IMR-90 (cell line): ENCODE measurements at regions not wholly inside any gene's neighbourhood (a gene's known extent, or its start where the extent isn't known, plus 50 kb on each side); places are given as distances from the start of the nearest gene placed in this dataset.

ENCODE experiments used
- ATAC-seq: fragments of 200-7000 bp; cut with Tn5 transposase; 2 replicates; pipeline ENCODE4 v1.9.1; 2020; ENCODE audit warnings: low read depth, mild to moderate bottlenecking, moderate library complexity
- BruUV-seq: library from RNA; stranded (reverse); fragments of 400-500 nt; replicated peaks from 2 replicates; lab custom pipeline; 2021; lab: Mats Ljungman, UMichigan
- CTCF ChIA-PET: fragments of 300-600 bp; formaldehyde crosslinking; extraction: SDS; loops from one replicate; lab custom pipeline; 2021; ENCODE audit warnings: antibody characterized with exemption; lab: Yijun Ruan, JAX
- POLR2A ChIA-PET: fragments of 300-600 bp; sonication (Branson Sonifier 250); formaldehyde crosslinking; loops from one replicate; lab custom pipeline; 2022; ENCODE audit warnings: antibody characterized with exemption; ENCODE audit not compliant: unreplicated experiment; lab: Charles Lee
- DNase-seq: peaks from one replicate; pipeline ENCODE4 v3.0.0; 2013
- H2AFZ ChIP-seq: replicated peaks from 2 replicates; pipeline ENCODE3; 2013; ENCODE audit warnings: low read length, mild to moderate bottlenecking; ENCODE audit not compliant: poor library complexity
- H2AK5ac ChIP-seq: 2 replicates; pipeline ENCODE4 v1.6.1; 2013; ENCODE audit warnings: low read depth, low read length, inconsistent platforms
- H2AK9ac ChIP-seq: replicated peaks from 2 replicates; pipeline ENCODE3; 2013; ENCODE audit warnings: mild to moderate bottlenecking, low read depth, low read length, moderate library complexity; ENCODE audit not compliant: poor library complexity
- H2BK120ac ChIP-seq: 2 replicates; pipeline ENCODE4 v1.6.1; 2013; ENCODE audit warnings: low read depth, low read length, inconsistent platforms
- H2BK15ac ChIP-seq: 3 replicates; pipeline ENCODE4 v1.6.1; 2013; ENCODE audit warnings: low read depth, low read length, inconsistent platforms
- H2BK20ac ChIP-seq: 2 replicates; pipeline ENCODE4 v1.6.1; 2013; ENCODE audit warnings: low read depth, mild to moderate bottlenecking, inconsistent platforms, low read length, moderate library complexity
- H2BK5ac ChIP-seq: 2 replicates; pipeline ENCODE4 v1.6.1; 2013; ENCODE audit warnings: mild to moderate bottlenecking, low read depth, low read length, inconsistent platforms; ENCODE audit not compliant: poor library complexity, severe bottlenecking
- H3K14ac ChIP-seq: replicated peaks from 2 replicates; pipeline ENCODE4 v1.6.1; 2013; ENCODE audit warnings: low read depth, low read length, inconsistent platforms
- H3K18ac ChIP-seq: 2 replicates; pipeline ENCODE4 v1.6.1; 2013; ENCODE audit warnings: low read depth, low read length, control low read depth
- H3K23ac ChIP-seq: 2 replicates; pipeline ENCODE4 v1.6.1; 2013; ENCODE audit warnings: low read depth, low read length, inconsistent platforms
- H3K27ac ChIP-seq: 2 replicates; pipeline ENCODE4 v1.5.1; 2013; ENCODE audit warnings: mild to moderate bottlenecking, control low read depth, low read length; ENCODE audit not compliant: insufficient read depth
- H3K27me3 ChIP-seq: 2 replicates; pipeline ENCODE4 v1.6.1; 2013; ENCODE audit warnings: low read length; ENCODE audit not compliant: control insufficient read depth, insufficient read depth
- H3K36me3 ChIP-seq: 2 replicates; pipeline ENCODE4 v1.6.1; 2013; ENCODE audit warnings: low read length, mixed read lengths; ENCODE audit not compliant: control insufficient read depth, insufficient read depth
- H3K4ac ChIP-seq: 2 replicates; pipeline ENCODE4 v1.6.1; 2013; ENCODE audit warnings: low read depth, low read length, inconsistent platforms
- H3K4me1 ChIP-seq: 2 replicates; pipeline ENCODE4 v1.6.1; 2013; ENCODE audit warnings: low read length, mixed read lengths; ENCODE audit not compliant: control insufficient read depth, insufficient read depth
- H3K4me2 ChIP-seq: 2 replicates; pipeline ENCODE4 v1.6.1; 2013; ENCODE audit warnings: low read depth, mild to moderate bottlenecking, control low read depth, low read length, moderate library complexity
- H3K4me3 ChIP-seq: 2 replicates; pipeline ENCODE4 v1.5.1; 2013; ENCODE audit warnings: low read depth, mild to moderate bottlenecking, control low read depth, low read length, moderate library complexity; ENCODE audit not compliant: insufficient read depth
- H3K56ac ChIP-seq: 2 replicates; pipeline ENCODE4 v1.6.1; 2013; ENCODE audit warnings: low read length, inconsistent platforms; ENCODE audit not compliant: insufficient read depth; ENCODE audit errors: extremely low read depth
- H3K79me1 ChIP-seq, 2 experiments: 2 replicates each; pipeline ENCODE4 v1.6.1; 2013; ENCODE audit warnings: low read length in 2 of 2, inconsistent platforms in 1 of 2, low read depth in 1 of 2
- H3K9ac ChIP-seq: 2 replicates; pipeline ENCODE4 v1.6.1; 2013; ENCODE audit warnings: low read depth, low read length, control low read depth
- H3K9me1 ChIP-seq: 2 replicates; pipeline ENCODE4 v1.6.1; 2013; ENCODE audit warnings: low read length, inconsistent platforms; ENCODE audit not compliant: insufficient read depth
- H3K9me3 ChIP-seq: 2 replicates; pipeline ENCODE4 v1.6.1; 2013; ENCODE audit warnings: low read length; ENCODE audit not compliant: control insufficient read depth, insufficient read depth
- H4K20me1 ChIP-seq: 2 replicates; pipeline ENCODE4 v1.6.1; 2013; ENCODE audit warnings: low read length, inconsistent platforms; ENCODE audit not compliant: insufficient read depth
- H4K5ac ChIP-seq: 2 replicates; pipeline ENCODE4 v1.6.1; 2013; ENCODE audit warnings: mild to moderate bottlenecking, low read depth, low read length, control low read depth
- H4K8ac ChIP-seq, 2 experiments: 2 replicates each; pipeline ENCODE4 v1.6.1; 2013; ENCODE audit warnings: low read depth in 2 of 2, low read length in 2 of 2, control low read depth in 1 of 2, inconsistent platforms in 1 of 2
- H4K91ac ChIP-seq: 2 replicates; pipeline ENCODE4 v1.6.1; 2013; ENCODE audit warnings: low read depth, low read length, inconsistent platforms; ENCODE audit not compliant: insufficient read depth
- CHD1 ChIP-seq: IDR thresholded peaks from 2 replicates; pipeline ENCODE4 v1.6.1; 2012; ENCODE audit warnings: low read depth, low read length, improper control_type of control experiment
- CTCF ChIP-seq: conservative IDR thresholded peaks from 2 replicates; pipeline ENCODE4 v1.5.1; 2012; ENCODE audit warnings: mild to moderate bottlenecking, low read depth, low read length, improper control_type of control experiment
- MAFK ChIP-seq: IDR thresholded peaks from 2 replicates; pipeline ENCODE4 v1.6.1; 2012; ENCODE audit warnings: low read depth, low read length, improper control_type of control experiment
- MAZ ChIP-seq: IDR thresholded peaks from 2 replicates; pipeline ENCODE4 v1.6.1; 2012; ENCODE audit warnings: low read depth, mild to moderate bottlenecking, low read length, improper control_type of control experiment, moderate library complexity, borderline replicate concordance
- POLR2A ChIP-seq: IDR thresholded peaks from 2 replicates; pipeline ENCODE4 v1.6.1; 2012; ENCODE audit warnings: mild to moderate bottlenecking, low read depth, low read length
- RFX5 ChIP-seq: IDR thresholded peaks from 2 replicates; pipeline ENCODE4 v1.8.0; 2012; ENCODE audit warnings: low read depth, mild to moderate bottlenecking, low read length, moderate library complexity
- SMC3 ChIP-seq: fragments of 150-350 bp; IDR thresholded peaks from 2 replicates; pipeline ENCODE4 v1.6.1; 2016; ENCODE audit warnings: low read depth, mild to moderate bottlenecking, antibody characterized with exemption, low read length, moderate library complexity
- USF2 ChIP-seq: fragments of 150-350 bp; IDR thresholded peaks from 2 replicates; pipeline ENCODE4 v1.6.1; 2017; ENCODE audit warnings: mild to moderate bottlenecking, antibody characterized with exemption, low read length, low read depth
- WGBS, 2 experiments: methylation state at CpG; one replicate each; pipeline versions ENCODE4 v1.1.5 to v1.1.7; 2013; ENCODE audit warnings: missing lambda C conversion rate in 2 of 2; ENCODE audit not compliant: insufficient read length in 1 of 2; ENCODE audit errors: extremely low coverage in 2 of 2; 5-methylcytosine and 5-hydroxymethylcytosine counted together
- dilution Hi-C: fragments of 300-500 bp; cut with HindIII; formaldehyde crosslinking; loops from one replicate; pipeline ENCODE4 v1.14.3; 2018; ENCODE audit warnings: low sequenced_read_pairs; ENCODE audit not compliant: unreplicated experiment
- in situ Hi-C: fragments of 300-500 bp; cut with MboI; formaldehyde crosslinking; loops from 3 replicates; pipeline ENCODE4 v1.14.3; 2019; ENCODE audit warnings: low sequenced_read_pairs, inconsistent platforms, mixed read lengths
- intact Hi-C: fragments of 100-400 bp; cut with micrococcal nuclease; formaldehyde crosslinking; loops from 2 replicates; pipeline ENCODE4 v1.10.0; 2022

- H4K20me1 ChIP-seq: no peaks in the 10 kb centered on the region
- no peak overlapping the region for H2AK5ac ChIP-seq
- H3K36me3 ChIP-seq: no peaks in the 10 kb centered on the region
- no peak overlapping the region for H2BK5ac ChIP-seq
- ATAC-seq (no peak), DNase-seq (no peak)
- H4K91ac ChIP-seq: no peak overlapping the region
- no peak overlapping the region for H3K56ac ChIP-seq
- in situ Hi-C loops (no loop called here), dilution Hi-C loops (no loop called here), intact Hi-C loops (no loop called here)
- no peak overlapping the region for H4K5ac ChIP-seq
- H3K4me3 ChIP-seq: no peak overlapping the region
- ChIA-PET POLR2A (no interaction called here), CTCF (no interaction called here)
- no peak overlapping the region for H2BK15ac ChIP-seq
- BruUV-seq: no TSS peak
- H3K18ac ChIP-seq: no peak overlapping the region
- no peaks in the 10 kb centered on the region for H3K4me1 ChIP-seq
- no peak overlapping the region for H3K14ac ChIP-seq
- H3K9me1 ChIP-seq: no peaks in the 10 kb centered on the region
- no peak overlapping the region for H3K4me2 ChIP-seq
- WGBS, 2 experiments: no CpG with 5 or more reads among the region's 4 CpGs
- no peaks in the 10 kb centered on the region for H3K79me1 ChIP-seq
- no peak overlapping the region for H2AK9ac ChIP-seq
- H3K4ac ChIP-seq: no peak overlapping the region
- H3K27me3 ChIP-seq: peaks cover 2% of the 10 kb centered on the region
- no peak overlapping the region for H2BK120ac ChIP-seq
- no peak overlapping the region for H4K8ac ChIP-seq
- no peak overlapping the region for H2AFZ ChIP-seq
- H2BK20ac ChIP-seq: no peak overlapping the region
- no peak overlapping the region for H3K9ac ChIP-seq
- no peak overlapping the region for H3K27ac ChIP-seq
- no peak overlapping the region for H3K23ac ChIP-seq
- no peak for TF ChIP-seq SMC3
- TF ChIP-seq CTCF: no peak
- no peak for TF ChIP-seq CHD1
- no peak for TF ChIP-seq USF2
- TF ChIP-seq MAFK: no peak
- no peak for TF ChIP-seq POLR2A
- TF ChIP-seq RFX5: no peak
- TF ChIP-seq MAZ: no peak
- H3K9me3 ChIP-seq: peaks cover 4% of the 10 kb centered on the region
Observed at GRCh38 chr20:16982091-16982726, 234.1 kb downstream of the OTOR start.
